HG02973 (cell line): ENCODE measurements at regions not wholly inside any gene's neighbourhood (a gene's known extent, or its start where the extent isn't known, plus 50 kb on each side); places are given as distances from the start of the nearest gene placed in this dataset.

Experiments used
- ATAC-seq: cut with Tn5 transposase; IDR thresholded peaks from one replicate; pipeline ENCODE4 v1.9.1; 2021; ENCODE audit warnings: moderate library complexity; ENCODE audit not compliant: unreplicated experiment

DNA sequence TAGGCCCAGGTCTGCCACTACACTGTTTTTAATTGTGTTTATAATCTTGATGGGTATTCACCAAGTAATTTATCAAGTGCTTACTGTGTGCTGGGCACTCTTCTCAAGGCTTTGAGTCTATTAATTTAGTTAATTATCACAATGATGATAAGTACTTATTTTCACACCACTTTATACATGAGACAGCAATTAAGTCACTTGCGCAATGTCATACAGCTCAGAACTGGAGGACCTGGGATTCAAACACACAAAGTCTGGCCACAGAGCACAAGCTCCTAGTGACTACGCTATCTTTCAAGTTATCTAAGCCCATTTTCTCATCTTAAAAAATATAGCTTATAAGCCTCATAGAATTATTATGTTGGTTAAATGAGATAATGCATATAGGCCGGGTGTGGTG is 85.0 kb downstream of the LLPH start:
- ATAC-seq = no peak

- no peak for ATAC-seq
Measured at GRCh38 chr12:66044731-66045130, 85.8 kb downstream of the LLPH start.

DNA sequence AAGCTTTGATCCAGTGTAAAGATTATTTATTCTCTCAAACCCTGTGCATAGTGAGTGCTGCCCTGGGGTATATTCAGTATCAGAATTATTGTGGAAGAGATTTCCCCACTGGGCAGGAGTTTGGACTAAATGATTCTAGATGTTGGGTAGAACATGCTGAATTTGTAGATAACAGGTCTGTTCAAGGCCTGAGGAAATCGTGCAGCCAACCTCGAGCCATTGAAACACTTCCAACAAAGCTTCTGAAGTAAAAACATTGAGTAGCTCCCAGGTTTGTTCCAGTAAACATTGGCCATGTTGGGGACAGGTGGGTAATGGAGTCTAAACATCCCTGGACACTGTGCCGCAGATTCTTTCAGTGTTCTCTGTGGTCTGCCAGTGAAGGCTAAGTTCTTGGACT is 87.5 kb downstream of the LLPH start:
- no peak for ATAC-seq

- ATAC-seq = no peak
Measured at GRCh38 chr12:66041651-66042363, 88.7 kb downstream of the LLPH start.

DNA sequence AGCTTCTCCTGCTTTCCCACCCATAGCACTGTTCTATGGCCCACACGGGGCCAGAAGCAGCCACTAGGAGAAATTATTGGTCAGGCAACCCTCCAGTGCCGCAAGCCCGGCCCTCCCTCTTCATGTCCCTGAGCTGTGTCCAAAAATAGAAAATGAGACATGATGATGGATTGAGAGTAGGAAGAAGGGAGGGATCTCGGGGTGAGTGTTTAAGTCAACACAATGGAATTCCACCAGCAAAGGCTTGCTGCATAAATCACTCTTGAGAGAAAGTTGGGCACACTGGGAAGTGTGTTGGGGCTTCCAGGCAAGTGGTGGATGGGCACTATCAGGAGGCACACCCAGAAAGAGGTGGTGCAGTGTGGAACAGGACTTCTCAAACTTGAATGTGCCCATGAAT is 94.2 kb downstream of the LLPH start:
- ATAC-seq = no peak

- ATAC-seq = no peak
Measured at GRCh38 chr12:66035288-66035966, 95.1 kb downstream of the LLPH start.

DNA sequence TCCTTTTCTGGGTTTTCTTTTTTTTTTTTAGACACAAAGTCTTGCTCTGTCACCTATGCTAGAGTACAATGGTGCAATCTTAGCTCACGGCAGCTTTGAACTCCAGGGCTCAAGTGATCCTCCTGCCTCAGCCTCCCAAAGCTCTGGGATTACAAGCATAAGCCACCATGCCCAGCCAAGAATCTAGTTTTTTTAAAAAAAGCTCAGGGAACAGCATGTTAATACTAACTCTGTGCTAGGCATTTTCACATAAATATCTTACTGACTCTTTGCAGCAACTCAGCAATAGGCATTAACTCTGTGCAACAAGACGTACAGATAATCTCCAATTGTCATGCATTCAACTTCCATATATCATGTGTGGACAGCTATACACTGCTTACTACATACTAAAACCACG is 97.4 kb downstream of the LLPH start:
- ATAC-seq = no peak

- ATAC-seq = no peak
Measured at GRCh38 chr12:66032739-66033138, 97.8 kb downstream of the LLPH start.

DNA sequence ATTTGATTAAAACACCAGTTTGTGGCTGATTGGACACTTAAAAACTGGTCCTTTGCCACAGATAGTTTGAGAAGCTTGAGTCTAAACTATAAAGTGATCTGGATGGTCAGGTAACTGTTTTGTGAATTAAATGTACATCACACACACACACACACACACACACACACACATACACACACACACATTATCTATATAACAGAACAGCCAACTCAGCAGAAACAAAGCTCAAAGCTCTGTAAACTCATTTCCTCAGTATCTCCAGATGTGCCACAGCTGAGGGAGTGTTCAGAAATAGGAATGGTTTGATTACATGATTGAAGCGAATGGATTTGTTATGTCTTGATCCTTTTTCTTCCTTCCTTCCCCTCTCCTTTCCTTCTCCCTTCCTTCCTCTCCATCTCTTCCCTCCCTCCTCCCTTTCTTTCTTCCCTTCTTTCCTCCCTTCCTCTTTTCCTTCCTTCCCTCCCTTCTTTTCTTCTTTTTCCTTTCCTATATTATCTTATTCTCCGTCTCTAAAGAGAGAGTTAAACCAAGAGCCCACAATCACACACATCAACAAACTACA is 100.3 kb downstream of the LLPH start:
- no peak for ATAC-seq

- no peak for ATAC-seq
Measured at GRCh38 chr12:66028390-66028789, 102.2 kb downstream of the LLPH start.

DNA sequence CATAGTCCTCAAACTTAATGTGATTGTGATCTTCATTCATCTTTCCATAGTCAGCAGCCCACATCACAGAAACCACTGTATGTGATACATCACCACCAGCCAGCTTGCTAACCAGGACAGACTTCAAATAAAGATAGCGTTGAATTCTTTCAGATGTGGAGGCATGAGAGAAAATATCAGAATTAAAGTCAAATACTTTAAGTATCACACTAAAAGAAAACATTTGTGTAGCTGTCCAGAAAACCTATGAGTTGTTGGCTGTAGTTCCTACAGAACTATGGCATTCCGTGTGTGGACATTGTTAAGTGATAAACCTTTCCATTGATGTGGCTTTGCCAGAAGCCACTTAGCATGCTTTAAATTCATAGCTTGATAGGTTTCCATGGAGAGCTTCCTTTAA is 105.1 kb downstream of the LLPH start:
- no peak for ATAC-seq

GRCh38 chr12:66024949-66025348 is 105.6 kb downstream of the LLPH start:
- ATAC-seq = no peak

- no peak for ATAC-seq
Measured at GRCh38 chr12:66020481-66020880, 110.1 kb downstream of the LLPH start.

- ATAC-seq = no peak
Measured at GRCh38 chr12:66017736-66018135, 112.8 kb downstream of the LLPH start.
